PFSK-1 (cell line): ENCODE measurements at regions not wholly inside any gene's neighbourhood (a gene's known extent, or its start where the extent isn't known, plus 50 kb on each side); places are given as distances from the start of the nearest gene placed in this dataset.

Experiments used
- FOXP2 ChIP-seq: optimal IDR thresholded peaks from 2 replicates; pipeline ENCODE3; 2011; ENCODE audit warnings: borderline replicate concordance, control low read depth, inconsistent platforms; ENCODE audit not compliant: insufficient read depth; ENCODE audit errors: extremely low read length, extremely low read depth
- POLR2AphosphoS5 ChIP-seq: IDR thresholded peaks from 2 replicates; pipeline ENCODE4 v1.6.1; 2012; ENCODE audit warnings: low read depth, mild to moderate bottlenecking, control low read depth, low read length, moderate library complexity
- SIN3A ChIP-seq: IDR thresholded peaks from 2 replicates; pipeline ENCODE4 v1.6.1; 2012; ENCODE audit warnings: mild to moderate bottlenecking, low read length, moderate library complexity, borderline replicate concordance; ENCODE audit not compliant: insufficient read depth
- TAF1 ChIP-seq: IDR thresholded peaks from 2 replicates; pipeline ENCODE4 v1.6.1; 2012; ENCODE audit warnings: low read length, control low read depth, borderline replicate concordance; ENCODE audit not compliant: insufficient read depth
- TF ChIP-seq, protein P1 (sequence below), 2 experiments: IDR thresholded peaks; 2 replicates each; pipeline versions ENCODE4 v1.6.1 to v1.8.0; 2011 to 2012; ENCODE audit warnings: low read depth in 2 of 2, low read length in 2 of 2, control low read depth in 1 of 2, inconsistent platforms in 1 of 2, mild to moderate bottlenecking in 1 of 2, moderate library complexity in 1 of 2; ENCODE audit not compliant: insufficient read depth in 1 of 2

DNA sequence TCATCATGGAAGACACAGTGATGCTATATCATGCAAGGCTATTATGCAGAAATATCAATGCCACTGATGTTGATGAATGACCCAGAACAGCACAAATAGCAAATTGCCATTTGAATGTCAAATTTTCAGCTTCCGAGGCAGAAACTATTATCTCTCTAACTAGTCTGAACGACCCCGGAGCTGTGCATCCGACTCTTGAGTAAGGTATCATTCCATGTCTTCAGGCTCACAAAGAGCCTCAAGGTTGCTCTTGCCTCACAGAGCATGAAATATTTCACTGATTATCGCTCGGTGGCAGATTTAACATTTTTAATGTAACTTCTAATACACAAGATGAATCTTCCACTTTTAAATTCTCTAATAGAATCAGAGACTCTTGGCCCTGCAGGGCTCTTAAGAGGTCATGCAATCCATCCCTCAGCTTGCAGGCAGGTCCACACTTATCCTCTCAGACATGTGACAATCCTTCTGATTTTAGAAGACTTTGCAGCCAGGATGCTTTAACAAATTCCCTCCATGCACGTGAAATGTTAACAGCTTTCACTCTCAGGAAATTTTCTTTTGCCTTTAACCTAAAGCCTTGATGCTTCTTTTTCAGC lies 221.0 kb downstream of the FRK start:
- TF ChIP-seq TAF1 (no peak), POLR2AphosphoS5 (no peak), FOXP2 (no peak), SIN3A (no peak)
- TF ChIP-seq, protein P1, sequence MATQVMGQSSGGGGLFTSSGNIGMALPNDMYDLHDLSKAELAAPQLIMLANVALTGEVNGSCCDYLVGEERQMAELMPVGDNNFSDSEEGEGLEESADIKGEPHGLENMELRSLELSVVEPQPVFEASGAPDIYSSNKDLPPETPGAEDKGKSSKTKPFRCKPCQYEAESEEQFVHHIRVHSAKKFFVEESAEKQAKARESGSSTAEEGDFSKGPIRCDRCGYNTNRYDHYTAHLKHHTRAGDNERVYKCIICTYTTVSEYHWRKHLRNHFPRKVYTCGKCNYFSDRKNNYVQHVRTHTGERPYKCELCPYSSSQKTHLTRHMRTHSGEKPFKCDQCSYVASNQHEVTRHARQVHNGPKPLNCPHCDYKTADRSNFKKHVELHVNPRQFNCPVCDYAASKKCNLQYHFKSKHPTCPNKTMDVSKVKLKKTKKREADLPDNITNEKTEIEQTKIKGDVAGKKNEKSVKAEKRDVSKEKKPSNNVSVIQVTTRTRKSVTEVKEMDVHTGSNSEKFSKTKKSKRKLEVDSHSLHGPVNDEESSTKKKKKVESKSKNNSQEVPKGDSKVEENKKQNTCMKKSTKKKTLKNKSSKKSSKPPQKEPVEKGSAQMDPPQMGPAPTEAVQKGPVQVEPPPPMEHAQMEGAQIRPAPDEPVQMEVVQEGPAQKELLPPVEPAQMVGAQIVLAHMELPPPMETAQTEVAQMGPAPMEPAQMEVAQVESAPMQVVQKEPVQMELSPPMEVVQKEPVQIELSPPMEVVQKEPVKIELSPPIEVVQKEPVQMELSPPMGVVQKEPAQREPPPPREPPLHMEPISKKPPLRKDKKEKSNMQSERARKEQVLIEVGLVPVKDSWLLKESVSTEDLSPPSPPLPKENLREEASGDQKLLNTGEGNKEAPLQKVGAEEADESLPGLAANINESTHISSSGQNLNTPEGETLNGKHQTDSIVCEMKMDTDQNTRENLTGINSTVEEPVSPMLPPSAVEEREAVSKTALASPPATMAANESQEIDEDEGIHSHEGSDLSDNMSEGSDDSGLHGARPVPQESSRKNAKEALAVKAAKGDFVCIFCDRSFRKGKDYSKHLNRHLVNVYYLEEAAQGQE (IDR thresholded peaks at IDR 0.05; ENCODE audit: insufficient read depth in 1 of 2, low read depth in 2 of 2, low read length in 2 of 2), result no peak

DNA sequence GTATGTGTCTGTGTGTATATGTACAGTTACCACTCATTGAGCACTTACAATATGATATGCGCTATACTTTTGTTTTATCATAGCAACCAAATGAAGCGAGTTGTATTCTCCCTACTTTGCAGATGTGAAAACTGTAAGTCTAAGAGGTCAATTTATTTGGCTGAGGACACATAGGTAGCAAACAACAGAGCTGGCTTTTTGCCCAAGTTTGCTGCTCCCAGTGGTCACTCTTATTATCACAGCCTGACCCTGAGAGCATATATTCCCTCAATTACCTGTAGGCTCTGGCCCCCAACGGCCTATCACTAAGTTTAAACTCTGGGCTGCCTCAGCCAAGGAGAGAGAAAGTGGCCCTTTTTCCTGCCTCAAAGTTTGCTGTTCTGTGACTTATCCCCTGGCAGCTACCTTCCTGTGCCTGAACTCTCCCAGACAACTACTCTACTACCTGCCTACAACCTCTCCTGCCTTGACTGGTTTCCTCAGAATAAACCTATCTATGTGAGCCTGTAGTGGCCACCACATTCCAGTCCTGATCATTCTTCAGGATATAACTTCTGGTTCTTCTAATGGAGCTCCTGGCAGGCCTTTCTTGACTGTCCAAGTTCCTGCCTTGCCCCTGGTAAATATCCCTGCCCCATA lies 221.8 kb downstream of the FRK start:
- TF ChIP-seq FOXP2 (no peak), POLR2AphosphoS5 (no peak), TAF1 (no peak), SIN3A (no peak)
- TF ChIP-seq, protein P1 (IDR thresholded peaks at IDR 0.05; ENCODE audit: insufficient read depth in 1 of 2, low read depth in 2 of 2, low read length in 2 of 2), result no peak

DNA sequence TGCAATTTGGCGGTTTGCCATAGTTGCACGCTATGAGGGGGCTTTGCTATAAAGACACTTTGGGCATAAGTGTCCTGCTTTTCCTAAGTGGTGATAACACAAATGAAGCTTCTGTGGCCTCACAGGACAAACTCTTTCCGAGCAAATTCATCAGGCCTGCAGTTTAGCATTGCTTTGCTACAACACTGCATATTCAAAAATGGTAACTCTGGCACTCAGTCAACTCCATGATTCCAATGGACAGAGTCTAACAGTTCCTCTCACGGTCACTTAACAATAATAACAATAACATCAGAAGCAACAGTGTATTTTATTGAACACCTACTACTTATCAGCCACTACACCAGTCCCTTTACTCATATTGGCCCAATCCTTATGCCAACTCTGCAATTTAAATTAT lies 222.5 kb downstream of the FRK start:
- TF ChIP-seq SIN3A (no peak), TAF1 (no peak), POLR2AphosphoS5 (no peak)

DNA sequence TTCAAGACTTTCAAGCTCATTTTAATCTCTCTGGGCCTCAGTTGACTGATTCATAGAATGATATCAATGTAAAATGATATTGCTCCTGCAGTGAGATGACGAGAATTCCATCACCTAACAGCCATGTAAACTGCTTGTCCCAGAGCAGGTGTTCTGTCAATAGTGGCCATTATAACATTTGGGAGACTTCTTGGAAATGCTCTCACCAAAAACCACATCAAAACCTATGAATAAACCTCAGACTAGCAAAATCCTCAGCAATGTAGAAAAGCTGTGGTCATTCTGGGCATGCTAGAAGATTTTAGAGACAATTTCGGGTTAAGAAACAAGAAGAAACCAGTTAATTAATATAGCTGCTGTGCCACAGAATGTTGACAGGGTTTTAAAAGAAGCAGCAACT lies 225.4 kb downstream of the FRK start:
- TF ChIP-seq FOXP2 (no peak), POLR2AphosphoS5 (no peak), SIN3A (no peak), TAF1 (no peak)
- TF ChIP-seq, protein P1 (IDR thresholded peaks at IDR 0.05; ENCODE audit: insufficient read depth in 1 of 2, low read depth in 2 of 2, low read length in 2 of 2), result no peak

DNA sequence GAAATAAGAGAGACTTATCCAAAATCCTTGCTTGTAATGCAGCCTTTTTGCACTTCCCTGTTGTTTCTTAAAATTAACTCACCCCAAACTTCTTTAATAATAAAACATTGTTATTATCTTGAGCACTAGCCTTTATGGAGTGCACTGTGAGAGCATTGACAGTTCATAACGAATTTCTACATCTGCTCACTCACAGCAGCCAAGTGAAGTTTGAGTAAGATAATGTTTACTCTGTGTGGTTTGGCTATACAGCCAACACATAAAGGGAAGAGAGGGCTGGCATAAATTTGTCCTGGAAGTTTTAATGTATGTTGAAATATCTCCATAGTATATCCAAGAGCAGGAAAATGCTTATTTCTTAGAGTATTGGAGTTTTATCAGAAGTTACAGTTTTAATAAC lies 227.9 kb downstream of the FRK start:
- TF ChIP-seq SIN3A (no peak), FOXP2 (no peak), POLR2AphosphoS5 (no peak), TAF1 (no peak)
- TF ChIP-seq, protein P1 (IDR thresholded peaks at IDR 0.05; ENCODE audit: insufficient read depth in 1 of 2, low read depth in 2 of 2, low read length in 2 of 2), result no peak
